ENCODE measurements at regions not wholly inside any gene's neighbourhood (a gene's known extent, or its start where the extent isn't known, plus 50 kb on each side); places are given as distances from the start of the nearest gene placed in this dataset.

- TF ChIP-seq POLR2A (IDR thresholded peaks at IDR 0.05; ENCODE audit: low read length) = no peak
- no peak for TF ChIP-seq GATA1 (IDR thresholded peaks at IDR 0.05; ENCODE audit: low read depth, low read length)
Measured at GRCh38 chr2:123085484-123085883, 939.6 kb upstream of the CNTNAP5 start.
